ENCODE measurements at regions not wholly inside any gene's neighbourhood (a gene's known extent, or its start where the extent isn't known, plus 50 kb on each side); places are given as distances from the start of the nearest gene placed in this dataset.
A peak's percentile ranks its signal among the peaks of the same experiment; 100 is the strongest.

GRCh38 chr1:234875953-234876855, 252.4 kb downstream of the TOMM20 start (continued):
- TF ChIP-seq ZBTB33 (CRISPR knock-in tag; IDR thresholded peaks at IDR 0.05) (peak; percentile 63), ZKSCAN1 (IDR thresholded peaks at IDR 0.05; ENCODE audit: low read depth, low read length) (peak; percentile 97), BACH1 (tag; IDR thresholded peaks at IDR 0.05) (peak; percentile 82; the same call in 1 of the 2 replicates), TFAM (CRISPR knock-in tag; conservative IDR thresholded peaks at IDR 0.05) (no peak), CEBPB (tag; IDR thresholded peaks at IDR 0.05) (peak; percentile 100), ID3 (CRISPR knock-in tag; IDR thresholded peaks at IDR 0.05) (no peak), ID3 (tag; IDR thresholded peaks at IDR 0.05) (peak; percentile 71; the same call in 1 of the 2 replicates), CGGBP1 (CRISPR knock-in tag; IDR thresholded peaks at IDR 0.05) (0 out of 2 replicates have a peak, but pooled peaks have one; percentile 6), HNRNPK (IDR thresholded peaks at IDR 0.05; ENCODE audit: low read depth, low read length, poor library complexity, severe bottlenecking) (no peak), SMARCA5 (IDR thresholded peaks at IDR 0.05) (no peak), KLF10 (CRISPR knock-in tag; IDR thresholded peaks at IDR 0.05) (no peak), RAD21 (CRISPR knock-in tag; conservative IDR thresholded peaks at IDR 0.05 in 1 of 2, IDR thresholded peaks at IDR 0.05 in 1 of 2) (peak; percentile 63 to 68), MIER1 (IDR thresholded peaks at IDR 0.05; ENCODE audit: low read depth) (no peak), ATF1 (CRISPR knock-in tag; IDR thresholded peaks at IDR 0.05) (no peak), ATF1 (tag; IDR thresholded peaks at IDR 0.05) (peak; percentile 87), FOXP4 (CRISPR knock-in tag; IDR thresholded peaks at IDR 0.05; ENCODE audit: borderline replicate concordance) (peak; percentile 95; the same call in 1 of the 2 replicates), EHMT2 (IDR thresholded peaks at IDR 0.05) (peak; percentile 72), ARID2 (IDR thresholded peaks at IDR 0.05) (no peak), HNRNPLL (IDR thresholded peaks at IDR 0.05; ENCODE audit: low read depth, low read length, poor library complexity, severe bottlenecking) (no peak), BMI1 (IDR thresholded peaks at IDR 0.05; ENCODE audit: low read length) (no peak)

Data from K562 (cell line).